Activated CD4-positive, alpha-beta memory T cell treated with anti-CD3 and anti-CD28 coated beads for 36 hours (primary cell): ENCODE measurements at regions not wholly inside any gene's neighbourhood (a gene's known extent, or its start where the extent isn't known, plus 50 kb on each side); places are given as distances from the start of the nearest gene placed in this dataset.

Experiments
- CTCF ChIA-PET: fragments of 350-600 bp; sonication (Branson Sonifier 250); formaldehyde crosslinking; loops from one replicate; lab custom pipeline; 2021; ENCODE audit warnings: antibody characterized with exemption, inconsistent platforms; lab: Charles Lee
- POLR2A ChIA-PET: fragments of 350-600 bp; sonication (Branson Sonifier 250); formaldehyde crosslinking; loops from one replicate; lab custom pipeline; 2021; ENCODE audit warnings: antibody characterized with exemption; lab: Charles Lee
- DNase-seq: peaks from one replicate; pipeline ENCODE4 v3.0.0-alpha.2; 2020
- H3K27ac Mint-ChIP-seq: one replicate; pipeline ENCODE4 v1.8.0; 2021; ENCODE audit warnings: mixed read lengths
- H3K27me3 Mint-ChIP-seq: one replicate; pipeline ENCODE4 v1.8.0; 2021; ENCODE audit warnings: mixed read lengths
- H3K36me3 Mint-ChIP-seq: one replicate; pipeline ENCODE4 v1.8.0; 2021; ENCODE audit warnings: mixed read lengths
- H3K4me1 Mint-ChIP-seq: one replicate; pipeline ENCODE4 v1.8.0; 2021; ENCODE audit warnings: low read depth, mixed read lengths
- H3K4me3 Mint-ChIP-seq: one replicate; pipeline ENCODE4 v1.8.0; 2021; ENCODE audit warnings: mild to moderate bottlenecking, mixed read lengths
- H3K9me3 Mint-ChIP-seq: one replicate; pipeline ENCODE4 v1.8.0; 2021; ENCODE audit warnings: mixed read lengths
- intact Hi-C: fragments of 100-400 bp; cut with micrococcal nuclease; formaldehyde crosslinking; loops from one replicate; pipeline ENCODE4 v1.15.1; 2023

- H3K4me3 Mint-ChIP-seq = no peak overlapping the region
- no peaks in the 10 kb centered on the region for H3K36me3 Mint-ChIP-seq
- ChIA-PET CTCF (no interaction called here), POLR2A (no interaction called here)
- no peaks in the 10 kb centered on the region for H3K9me3 Mint-ChIP-seq
- H3K4me1 Mint-ChIP-seq = no peaks in the 10 kb centered on the region
- intact Hi-C loops = no loop called here
- no peak for DNase-seq
- H3K27ac Mint-ChIP-seq = no peak overlapping the region
- no peaks in the 10 kb centered on the region for H3K27me3 Mint-ChIP-seq
Observed at GRCh38 chr16:48885471-48885870, 275.5 kb upstream of the N4BP1 start.

- Mint-ChIP-seq H3K36me3 (no peaks in the 10 kb centered on the region), H3K4me1 (no peaks in the 10 kb centered on the region), H3K27me3 (no peaks in the 10 kb centered on the region), H3K4me3 (no peak overlapping the region), H3K27ac (no peak overlapping the region), H3K9me3 (no peaks in the 10 kb centered on the region)
- intact Hi-C loops = no loop called here
- DNase-seq = no peak
- CTCF ChIA-PET = no interaction called here
- POLR2A ChIA-PET = no interaction called here
Observed at GRCh38 chr16:48881272-48881671, 271.3 kb upstream of the N4BP1 start.

GRCh38 chr16:48879223-48880122 is 269.5 kb upstream of the N4BP1 start:
- H3K9me3 Mint-ChIP-seq = no peaks in the 10 kb centered on the region
- no peaks in the 10 kb centered on the region for H3K36me3 Mint-ChIP-seq
- no peak for DNase-seq
- POLR2A ChIA-PET = no interaction called here
- H3K27me3 Mint-ChIP-seq = no peaks in the 10 kb centered on the region
- no peaks in the 10 kb centered on the region for H3K4me1 Mint-ChIP-seq
- H3K4me3 Mint-ChIP-seq = no peak overlapping the region
- CTCF ChIA-PET = no interaction called here
- no peak overlapping the region for H3K27ac Mint-ChIP-seq
- intact Hi-C loops = no loop called here

GRCh38 chr16:48877946-48878345 is 268.0 kb upstream of the N4BP1 start:
- Mint-ChIP-seq H3K27ac (no peak overlapping the region), H3K9me3 (no peaks in the 10 kb centered on the region), H3K27me3 (no peaks in the 10 kb centered on the region), H3K4me3 (no peak overlapping the region), H3K36me3 (no peaks in the 10 kb centered on the region), H3K4me1 (no peaks in the 10 kb centered on the region)
- ChIA-PET CTCF (no interaction called here), POLR2A (no interaction called here)
- intact Hi-C loops = no loop called here
- no peak for DNase-seq

- CTCF ChIA-PET = no interaction called here
- POLR2A ChIA-PET = no interaction called here
- H3K4me3 Mint-ChIP-seq = no peak overlapping the region
- intact Hi-C loops = no loop called here
- H3K4me1 Mint-ChIP-seq = no peaks in the 10 kb centered on the region
- DNase-seq = no peak
- H3K27me3 Mint-ChIP-seq = no peaks in the 10 kb centered on the region
- H3K36me3 Mint-ChIP-seq = no peaks in the 10 kb centered on the region
- no peaks in the 10 kb centered on the region for H3K9me3 Mint-ChIP-seq
- H3K27ac Mint-ChIP-seq = no peak overlapping the region
Observed at GRCh38 chr16:48870141-48870540, 260.2 kb upstream of the N4BP1 start.

GRCh38 chr16:48865520-48865919 is 255.5 kb upstream of the N4BP1 start:
- no peak for DNase-seq
- Mint-ChIP-seq H3K27ac (no peak overlapping the region), H3K27me3 (no peaks in the 10 kb centered on the region), H3K4me1 (no peaks in the 10 kb centered on the region), H3K4me3 (no peak overlapping the region), H3K9me3 (peaks cover 9% of the 10 kb centered on the region), H3K36me3 (no peaks in the 10 kb centered on the region)
- CTCF ChIA-PET = no interaction called here
- intact Hi-C loops = no loop called here
- POLR2A ChIA-PET = no interaction called here

GRCh38 chr16:48864055-48864454 is 254.1 kb upstream of the N4BP1 start:
- POLR2A ChIA-PET = no interaction called here
- Mint-ChIP-seq H3K9me3 (peaks cover 9% of the 10 kb centered on the region), H3K4me1 (no peaks in the 10 kb centered on the region), H3K27ac (no peak overlapping the region), H3K4me3 (no peak overlapping the region), H3K27me3 (no peaks in the 10 kb centered on the region), H3K36me3 (no peaks in the 10 kb centered on the region)
- CTCF ChIA-PET = no interaction called here
- DNase-seq = no peak
- intact Hi-C loops = no loop called here

GRCh38 chr16:48862087-48862532 is 252.1 kb upstream of the N4BP1 start:
- Mint-ChIP-seq H3K4me1 (no peaks in the 10 kb centered on the region), H3K27me3 (no peaks in the 10 kb centered on the region), H3K4me3 (no peak overlapping the region), H3K36me3 (no peaks in the 10 kb centered on the region), H3K27ac (no peak overlapping the region), H3K9me3 (peaks cover 9% of the 10 kb centered on the region)
- no peak for DNase-seq
- ChIA-PET POLR2A (no interaction called here), CTCF (no interaction called here)
- intact Hi-C loops = no loop called here

- ChIA-PET CTCF (no interaction called here), POLR2A (no interaction called here)
- H3K27ac Mint-ChIP-seq = no peak overlapping the region
- H3K36me3 Mint-ChIP-seq = no peaks in the 10 kb centered on the region
- H3K4me1 Mint-ChIP-seq = no peaks in the 10 kb centered on the region
- DNase-seq = no peak
- no peaks in the 10 kb centered on the region for H3K27me3 Mint-ChIP-seq
- intact Hi-C loops = no loop called here
- H3K4me3 Mint-ChIP-seq = no peak overlapping the region
- H3K9me3 Mint-ChIP-seq = peaks cover 9% of the 10 kb centered on the region
Observed at GRCh38 chr16:48860341-48860740, 250.4 kb upstream of the N4BP1 start.

- Mint-ChIP-seq H3K27me3 (no peaks in the 10 kb centered on the region), H3K9me3 (no peaks in the 10 kb centered on the region), H3K4me1 (no peaks in the 10 kb centered on the region), H3K27ac (no peak overlapping the region), H3K36me3 (no peaks in the 10 kb centered on the region), H3K4me3 (no peak overlapping the region)
- intact Hi-C loops = no loop called here
- POLR2A ChIA-PET = no interaction called here
- CTCF ChIA-PET = no interaction called here
- no peak for DNase-seq
Observed at GRCh38 chr16:48852951-48853350, 243.0 kb upstream of the N4BP1 start.

GRCh38 chr16:48852458-48852857 is 242.5 kb upstream of the N4BP1 start:
- H3K27ac Mint-ChIP-seq = no peak overlapping the region
- no peaks in the 10 kb centered on the region for H3K4me1 Mint-ChIP-seq
- no peaks in the 10 kb centered on the region for H3K27me3 Mint-ChIP-seq
- H3K4me3 Mint-ChIP-seq = no peak overlapping the region
- ChIA-PET POLR2A (no interaction called here), CTCF (no interaction called here)
- DNase-seq = no peak
- H3K36me3 Mint-ChIP-seq = no peaks in the 10 kb centered on the region
- H3K9me3 Mint-ChIP-seq = no peaks in the 10 kb centered on the region
- intact Hi-C loops = no loop called here

GRCh38 chr16:48850097-48850770 is 240.3 kb upstream of the N4BP1 start:
- ChIA-PET POLR2A (no interaction called here), CTCF (no interaction called here)
- no peak overlapping the region for H3K4me3 Mint-ChIP-seq
- no peak for DNase-seq
- no peaks in the 10 kb centered on the region for H3K9me3 Mint-ChIP-seq
- H3K36me3 Mint-ChIP-seq = no peaks in the 10 kb centered on the region
- intact Hi-C loops = no loop called here
- no peaks in the 10 kb centered on the region for H3K4me1 Mint-ChIP-seq
- no peaks in the 10 kb centered on the region for H3K27me3 Mint-ChIP-seq
- H3K27ac Mint-ChIP-seq = no peak overlapping the region

GRCh38 chr16:48846277-48846676 is 236.3 kb upstream of the N4BP1 start:
- POLR2A ChIA-PET = no interaction called here

More at GRCh38 chr16:48846277-48846676, 236.3 kb upstream of the N4BP1 start:
- no peak for DNase-seq
- intact Hi-C loops = no loop called here
- H3K9me3 Mint-ChIP-seq = no peaks in the 10 kb centered on the region
- H3K27me3 Mint-ChIP-seq = no peaks in the 10 kb centered on the region
- H3K4me3 Mint-ChIP-seq = no peak overlapping the region
- no peak overlapping the region for H3K27ac Mint-ChIP-seq
- H3K36me3 Mint-ChIP-seq = no peaks in the 10 kb centered on the region
- CTCF ChIA-PET = no interaction called here
- no peaks in the 10 kb centered on the region for H3K4me1 Mint-ChIP-seq
